Retina (tissue), 1 donor: ENCODE measurements at regions not wholly inside any gene's neighbourhood (a gene's known extent, or its start where the extent isn't known, plus 50 kb on each side); places are given as distances from the start of the nearest gene placed in this dataset.
"Not testable (repeated sequence)": the region's sequence is repeated elsewhere in the genome, so short reads cannot be mapped to it uniquely, and the experiment has no call there.

Source experiments
- DNase-seq: peaks from one replicate; pipeline ENCODE4 v3.0.0-alpha.2; 2016

DNA sequence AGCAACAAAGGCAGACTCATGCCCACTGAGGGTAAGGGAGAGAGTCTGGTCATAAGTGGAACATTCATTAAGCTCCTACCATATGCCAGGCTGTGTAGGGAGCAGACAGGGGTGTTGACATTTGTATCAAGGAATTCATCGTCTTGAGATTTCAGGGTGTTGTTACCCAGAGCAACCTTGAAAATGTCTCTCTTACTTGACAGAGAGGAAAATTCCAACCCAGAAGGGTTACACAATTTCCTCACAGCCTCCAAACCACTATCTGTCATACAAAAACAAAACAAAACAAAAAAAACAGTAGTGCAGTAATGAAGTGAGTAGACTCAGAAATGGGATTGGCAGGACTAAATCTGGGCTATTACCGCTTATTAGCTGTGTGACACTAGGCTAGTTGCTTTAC lies 113.2 kb downstream of the MIAT start:
- DNase-seq: no peak

DNA sequence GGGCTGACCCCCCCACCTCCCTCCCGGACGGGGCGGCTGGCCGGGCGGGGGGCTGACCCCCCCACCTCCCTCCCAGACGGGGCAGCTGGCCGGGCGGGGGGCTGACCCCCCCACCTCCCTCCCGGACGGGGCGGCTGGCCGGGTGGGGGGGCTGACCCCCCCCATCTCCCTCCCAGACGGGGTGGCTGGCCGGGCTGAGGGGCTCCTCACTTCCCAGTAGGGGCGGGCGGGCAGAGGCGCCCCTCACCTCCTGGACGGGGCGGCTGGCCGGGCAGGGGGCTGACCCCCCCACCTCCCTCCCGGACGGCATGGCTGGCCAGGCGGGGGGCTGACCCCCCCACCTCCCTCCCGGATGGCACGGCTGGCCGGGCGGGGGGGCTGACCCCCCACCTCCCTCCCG lies 115.7 kb downstream of the MIAT start:
- DNase-seq: not testable (repeated sequence)

DNA sequence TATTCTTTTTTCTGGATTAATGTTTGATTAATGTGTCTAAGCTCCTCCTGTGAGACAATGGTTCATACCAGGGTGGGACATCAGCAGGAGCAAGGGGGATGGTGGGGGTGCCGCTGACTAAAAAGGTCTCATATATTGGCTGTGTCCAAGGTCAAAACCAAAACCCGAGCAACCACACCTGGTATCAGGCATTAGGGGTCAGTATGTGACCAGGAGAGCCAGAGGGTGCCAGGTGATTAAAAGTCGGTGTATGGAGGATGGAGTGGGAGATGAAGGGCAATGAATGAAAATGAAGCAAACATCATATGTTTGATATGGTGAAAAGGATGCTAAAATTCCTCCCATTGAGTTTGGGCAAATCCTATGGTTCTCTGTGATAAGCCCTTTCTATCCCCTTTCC lies 118.0 kb downstream of the MIAT start:
- no peak for DNase-seq

DNA sequence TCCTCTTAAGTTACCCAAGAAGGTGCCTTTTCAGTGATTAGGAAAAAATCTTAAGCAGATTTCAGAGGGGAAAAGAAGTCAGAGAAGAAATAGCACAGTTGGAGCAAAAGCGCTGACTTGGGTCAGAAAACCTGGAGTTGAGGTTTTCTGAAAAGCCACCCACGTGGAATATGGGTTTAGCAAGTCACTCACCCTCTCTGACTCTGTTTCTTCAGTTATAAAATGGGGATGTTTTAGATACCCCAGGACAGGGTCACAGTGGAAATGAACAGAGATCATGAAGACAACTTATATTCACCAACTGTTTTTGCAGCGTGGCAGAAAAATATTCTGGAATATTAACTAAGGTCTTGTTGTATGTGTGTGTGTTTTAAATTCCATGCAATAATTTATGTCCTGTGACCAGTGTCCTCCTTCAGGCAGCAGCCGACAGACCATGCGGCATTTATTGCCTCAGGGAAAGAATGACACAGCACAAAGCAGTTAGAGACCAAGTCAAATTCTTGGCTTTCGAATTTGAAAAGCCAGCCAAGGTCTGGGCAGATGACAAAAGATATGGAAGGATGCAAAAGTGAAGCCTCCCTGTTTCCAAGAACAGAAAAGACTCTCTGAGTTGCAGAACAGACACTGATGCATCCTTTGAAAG lies 119.9 kb downstream of the MIAT start:
- DNase-seq: no peak

DNA sequence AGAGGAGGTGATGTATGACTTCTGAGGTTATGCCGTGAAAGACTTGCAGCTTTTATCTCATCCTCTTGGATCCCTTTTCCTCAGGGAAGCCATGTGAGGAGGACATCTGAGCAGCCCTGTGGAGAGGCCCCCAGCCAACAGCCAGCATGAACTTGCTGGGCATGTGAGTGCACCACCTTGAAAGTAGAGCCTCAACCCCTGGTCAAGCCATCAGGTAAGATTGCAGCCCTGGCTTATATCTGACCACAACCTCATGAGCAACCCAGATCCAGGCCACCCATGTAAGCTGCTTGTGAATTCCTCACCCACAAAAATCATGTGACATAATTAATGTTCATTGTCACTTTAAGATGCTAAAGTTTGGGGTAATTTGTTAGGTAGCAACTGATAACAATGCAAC lies 121.0 kb downstream of the MIAT start:
- DNase-seq: no peak

DNA sequence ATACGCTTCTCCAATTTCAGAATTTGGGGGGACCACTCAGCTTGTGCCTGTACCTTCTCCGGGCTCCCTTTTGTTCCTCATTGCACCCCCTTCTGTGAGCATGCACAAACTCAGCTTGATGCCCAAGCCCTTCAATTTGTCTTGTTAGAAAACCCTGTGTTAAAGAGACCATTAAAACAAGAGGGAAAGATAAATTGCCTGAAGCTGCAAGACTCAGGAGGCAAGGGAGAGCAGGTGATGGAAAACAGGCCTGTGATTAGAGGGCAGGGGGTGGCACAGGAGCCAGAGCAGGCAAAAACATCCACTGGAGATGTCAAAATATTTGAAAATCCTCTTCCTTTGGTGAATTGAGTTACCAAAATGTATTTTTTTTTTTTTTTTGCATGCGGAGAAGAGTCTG lies 121.7 kb downstream of the MIAT start:
- DNase-seq: no peak

DNA sequence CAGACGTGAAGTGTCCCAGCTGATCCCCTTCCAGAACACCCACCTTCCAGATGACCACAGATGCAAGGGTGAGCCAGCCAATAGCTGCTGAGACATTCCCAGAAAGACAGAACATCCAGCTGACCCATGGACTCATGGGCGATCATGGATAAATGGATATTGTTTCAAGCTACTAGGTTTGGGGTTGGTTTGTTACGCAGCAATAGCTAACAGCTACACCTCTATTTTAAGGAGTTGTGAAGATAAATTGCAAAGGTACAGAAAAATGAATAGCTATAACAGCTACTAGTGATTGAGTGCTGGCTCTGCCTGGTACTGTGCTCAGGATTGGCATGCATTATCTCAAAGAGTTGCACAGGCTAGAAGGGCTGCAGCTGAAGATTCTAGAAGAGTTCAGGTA lies 122.5 kb downstream of the MIAT start:
- DNase-seq: no peak

DNA sequence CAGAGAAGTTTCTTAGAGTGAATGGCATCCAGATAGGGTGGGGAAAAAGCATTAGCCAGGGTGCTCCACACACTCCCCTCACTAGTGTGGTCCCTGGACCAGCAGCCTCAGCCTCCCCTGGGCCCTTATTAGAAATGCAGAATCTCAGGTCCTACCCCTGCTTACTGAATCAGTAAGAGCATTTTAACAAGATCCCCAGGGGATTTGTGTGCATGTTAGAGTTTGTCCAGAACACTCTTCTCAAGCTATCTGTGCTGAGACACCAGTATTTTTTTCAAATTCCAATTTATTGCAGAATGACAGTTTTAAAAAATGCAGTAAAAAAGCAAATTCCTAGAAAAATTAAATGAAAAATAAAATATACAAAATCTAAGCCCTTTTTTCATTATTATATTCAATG lies 123.1 kb downstream of the MIAT start:
- DNase-seq: no peak

DNA sequence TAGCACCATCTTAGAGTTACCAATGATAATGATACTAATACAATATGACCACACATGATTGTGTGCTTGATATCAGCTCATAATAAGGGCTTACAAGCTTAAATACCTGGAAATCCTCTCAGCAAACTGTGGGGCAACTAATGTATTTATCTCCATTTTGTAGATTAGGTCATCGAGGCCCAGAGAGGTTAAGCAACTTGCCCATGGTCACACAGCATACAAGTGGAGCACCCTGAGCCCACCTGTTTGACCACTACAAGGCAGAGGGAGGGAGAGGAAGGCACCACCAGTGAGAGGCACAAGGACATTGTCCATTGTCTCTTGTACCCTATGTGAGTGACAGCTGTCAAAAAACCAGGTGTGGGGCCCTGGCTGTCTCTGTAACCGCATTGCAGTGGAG lies 123.7 kb downstream of the MIAT start:
- no peak for DNase-seq

DNA sequence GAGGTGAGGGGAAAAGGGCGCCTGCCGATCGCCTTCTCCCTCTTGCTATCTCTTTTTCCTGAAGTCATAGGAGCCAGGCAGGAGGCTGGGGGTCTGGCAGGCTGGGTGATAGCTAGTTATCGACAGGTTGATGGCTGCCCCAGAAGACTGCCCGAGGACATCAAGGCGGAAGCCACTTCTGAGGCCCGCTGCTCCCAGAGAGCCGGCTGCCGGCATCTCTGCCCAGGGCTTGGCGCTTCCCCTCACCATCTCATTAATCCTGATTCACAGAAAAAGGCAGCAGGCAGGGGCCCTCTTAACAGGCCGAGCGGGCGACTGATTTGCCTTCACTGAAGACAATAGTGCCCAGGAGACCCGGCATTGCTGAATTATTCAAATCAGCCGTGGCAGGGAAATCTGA lies 124.2 kb downstream of the MIAT start:
- peak; percentile 79 for DNase-seq

DNA sequence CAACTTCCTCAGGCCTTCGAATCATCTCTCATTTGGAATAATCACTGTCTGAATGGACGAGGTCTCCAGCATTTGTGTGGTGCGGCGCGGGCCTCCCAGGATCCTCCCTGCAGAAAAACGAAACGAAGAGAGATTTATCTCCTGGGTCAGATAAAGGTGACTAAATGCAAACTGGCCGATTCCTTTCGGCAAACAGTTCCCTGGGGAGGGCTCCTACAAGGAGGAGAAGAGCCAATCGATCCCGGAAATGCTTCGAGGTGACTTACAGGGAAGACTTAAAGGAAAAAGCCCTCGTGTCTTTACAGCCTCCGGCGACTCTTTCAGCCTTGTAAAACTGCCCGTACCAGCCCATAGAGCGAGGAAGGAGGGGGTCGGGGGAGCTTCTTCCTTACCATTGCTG lies 126.5 kb downstream of the MIAT start:
- DNase-seq: no peak

DNA sequence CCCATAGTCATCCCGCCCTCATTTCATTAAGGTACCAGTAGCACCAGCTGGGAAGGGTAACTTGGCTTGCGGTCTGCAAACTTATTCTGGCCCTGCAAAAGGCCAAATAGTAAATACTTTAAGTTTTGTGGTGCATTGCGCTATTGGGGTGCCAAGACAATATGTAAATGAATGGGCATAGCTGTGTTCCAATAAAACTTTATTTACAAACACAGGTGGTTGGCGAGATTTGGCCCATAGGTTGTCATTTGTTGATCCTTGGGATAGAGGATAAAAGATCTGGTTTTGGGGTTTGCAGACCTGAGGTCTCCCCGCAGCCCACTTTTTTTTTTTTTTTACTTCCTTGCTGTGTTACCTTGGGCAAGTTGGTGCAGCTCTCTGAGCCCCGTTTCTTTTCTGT lies 127.4 kb downstream of the MIAT start:
- DNase-seq: no peak

DNA sequence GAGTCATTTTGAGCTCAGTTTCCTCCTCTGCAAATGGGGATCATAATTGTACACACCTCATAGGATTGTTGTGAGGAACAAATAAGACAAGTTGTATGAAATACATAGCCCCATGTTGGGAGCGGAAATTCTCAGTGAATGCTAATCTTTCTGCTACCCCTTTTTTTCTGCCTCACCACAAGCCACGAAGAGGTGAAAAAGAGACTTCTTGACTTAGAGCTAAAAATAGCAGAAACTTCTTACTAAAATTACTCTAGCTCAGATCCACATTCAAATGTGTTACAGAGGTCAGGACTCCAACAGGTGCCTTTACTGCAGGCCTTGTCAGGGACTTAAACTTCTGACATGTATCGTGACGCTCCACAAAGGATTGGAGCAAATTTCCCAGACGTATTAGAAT lies 128.5 kb downstream of the MIAT start:
- DNase-seq: no peak

DNA sequence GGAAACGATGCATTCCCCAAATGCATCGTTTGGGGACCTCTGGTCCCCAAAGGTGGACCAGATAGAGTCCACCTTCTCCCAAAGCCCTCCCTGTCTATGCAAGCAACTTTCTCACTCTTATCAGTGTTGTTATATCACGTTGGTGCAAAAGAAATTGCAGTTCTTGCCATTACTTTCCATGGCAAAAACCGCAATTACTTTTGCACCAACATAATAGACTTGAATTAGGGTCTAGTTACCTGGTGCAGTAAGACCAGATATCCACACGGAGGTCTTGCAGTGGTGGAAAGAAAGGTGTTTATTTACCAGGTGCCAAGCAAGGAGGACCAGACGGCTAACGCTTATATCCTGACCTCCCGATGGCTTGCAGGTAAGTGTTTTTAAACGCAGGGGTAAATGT lies 129.0 kb downstream of the MIAT start:
- DNase-seq: no peak

DNA sequence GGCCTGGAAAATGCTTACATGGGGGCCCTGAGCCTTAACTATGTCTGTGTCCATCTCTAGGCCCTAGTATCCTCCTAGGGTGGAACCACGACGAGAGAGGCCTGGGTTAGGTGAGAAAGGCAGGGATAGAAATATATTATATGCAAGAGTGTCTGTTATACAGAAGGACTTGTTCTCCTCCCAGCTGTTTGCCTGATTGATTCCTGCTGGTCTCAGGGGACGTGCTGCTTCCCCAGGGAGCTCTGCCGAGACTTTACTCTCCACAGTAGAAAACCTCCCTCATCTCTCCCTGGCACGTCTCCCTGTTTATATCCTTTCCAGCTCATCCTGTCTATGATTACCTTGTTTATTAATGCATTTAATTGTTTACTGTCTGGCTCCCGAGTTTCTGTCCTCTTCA lies 132.6 kb downstream of the MIAT start:
- DNase-seq: no peak

DNA sequence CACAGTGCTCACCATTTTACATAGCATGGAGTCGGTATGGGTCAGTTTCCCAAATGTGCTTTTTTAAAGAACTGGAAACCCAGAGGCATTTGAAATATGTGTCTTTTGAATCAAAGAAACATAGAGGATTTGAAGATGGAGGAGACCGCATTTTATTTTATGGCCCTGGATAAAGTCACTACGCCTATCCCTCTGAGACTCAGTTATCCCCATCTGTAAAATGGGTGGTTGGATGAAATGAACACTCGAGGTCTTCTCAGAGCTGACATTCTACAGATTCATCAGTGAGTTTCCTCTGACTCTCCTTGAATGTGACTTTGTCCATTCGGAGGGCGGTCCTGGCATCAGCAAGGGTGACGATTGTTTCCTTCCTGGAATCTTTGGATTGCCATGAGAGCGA lies 135.1 kb downstream of the MIAT start:
- DNase-seq: no peak

DNA sequence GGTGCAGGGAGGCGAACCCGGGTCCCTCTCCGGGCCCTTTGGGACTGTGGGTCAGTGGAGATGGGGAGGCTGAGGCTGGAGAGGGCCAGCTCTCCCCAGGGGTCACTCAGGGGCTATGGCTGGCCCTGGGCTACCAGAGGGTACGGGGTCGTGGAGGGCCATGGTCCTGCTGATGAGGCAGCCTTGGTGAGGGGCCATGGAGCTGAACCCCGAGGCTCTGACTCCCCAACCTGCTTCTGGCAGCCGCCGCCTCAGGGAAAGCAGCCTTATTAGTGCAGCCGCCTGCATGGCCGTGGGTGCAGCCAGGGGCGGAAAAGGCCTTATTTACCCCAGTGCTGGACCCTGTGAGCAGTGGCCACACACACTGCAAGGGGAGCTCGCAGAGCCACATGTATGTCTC lies 139.4 kb downstream of the MIAT start:
- DNase-seq: no peak

DNA sequence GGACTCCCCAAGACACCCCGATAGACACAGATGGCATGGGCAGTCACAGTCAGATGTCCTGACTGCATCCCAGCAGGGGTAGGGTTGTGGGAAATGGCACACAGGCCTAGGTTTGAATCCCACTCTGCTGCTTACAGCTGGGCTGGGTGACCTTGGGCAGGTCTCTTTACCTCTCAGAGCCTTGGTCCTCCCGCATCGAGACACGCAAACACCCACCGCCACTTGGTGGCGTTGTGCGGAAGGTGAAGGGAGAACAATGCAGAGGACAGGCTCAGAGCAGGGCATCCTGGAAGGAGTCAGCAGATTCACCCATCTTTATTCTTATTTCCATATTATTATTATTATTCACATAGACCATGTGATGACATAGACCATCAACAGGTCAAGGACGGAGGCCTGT lies 140.5 kb downstream of the MIAT start:
- DNase-seq: no peak

DNA sequence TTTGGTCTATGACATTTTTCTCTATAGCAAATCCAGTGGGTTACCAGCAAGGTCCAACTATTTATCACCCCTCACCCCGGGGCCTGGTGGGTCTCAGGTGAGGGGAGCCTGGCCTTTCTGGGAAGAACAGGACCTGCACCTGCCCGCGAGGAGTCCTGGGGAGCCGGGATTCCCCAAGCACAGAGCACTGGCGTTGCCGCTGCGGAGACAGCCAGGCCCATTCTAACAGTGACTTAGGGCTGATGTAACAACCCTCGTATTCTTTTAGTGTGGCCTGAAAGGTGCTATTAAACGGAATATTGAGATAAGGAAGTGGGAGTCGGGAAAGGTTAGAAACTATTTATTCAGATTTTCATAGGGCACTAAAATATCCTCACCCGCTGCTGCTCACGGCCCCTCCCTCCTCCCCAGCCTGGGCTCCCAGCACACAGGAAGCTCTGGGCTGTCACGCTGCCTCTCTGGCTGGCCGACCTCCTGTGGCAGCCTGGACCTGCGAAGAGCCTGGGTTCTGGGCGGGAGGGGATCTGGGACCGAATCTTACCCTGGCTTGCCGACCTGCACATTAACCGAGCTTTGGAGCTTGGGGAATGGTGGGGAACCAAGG lies 141.2 kb downstream of the MIAT start:
- no peak for DNase-seq

DNA sequence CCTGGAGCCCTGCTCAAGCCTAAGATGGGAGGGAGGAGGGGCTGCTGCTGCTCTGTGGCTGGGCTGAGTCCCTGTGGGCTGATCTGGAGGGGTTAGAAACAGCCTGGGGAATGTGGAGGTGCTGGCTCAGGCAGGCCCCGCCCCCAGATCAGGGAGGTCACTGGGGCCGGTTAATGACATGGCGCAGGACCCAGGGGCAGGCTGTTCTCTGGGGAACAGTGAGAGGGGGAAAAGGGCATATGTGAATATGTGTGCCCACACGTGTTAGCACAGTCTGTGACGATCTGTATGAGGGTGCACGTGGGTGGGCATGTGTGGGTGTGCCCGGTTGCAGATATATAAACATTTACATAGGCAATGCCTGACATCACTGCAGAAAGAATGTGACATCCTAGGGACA lies 143.5 kb downstream of the MIAT start:
- no peak for DNase-seq

DNA sequence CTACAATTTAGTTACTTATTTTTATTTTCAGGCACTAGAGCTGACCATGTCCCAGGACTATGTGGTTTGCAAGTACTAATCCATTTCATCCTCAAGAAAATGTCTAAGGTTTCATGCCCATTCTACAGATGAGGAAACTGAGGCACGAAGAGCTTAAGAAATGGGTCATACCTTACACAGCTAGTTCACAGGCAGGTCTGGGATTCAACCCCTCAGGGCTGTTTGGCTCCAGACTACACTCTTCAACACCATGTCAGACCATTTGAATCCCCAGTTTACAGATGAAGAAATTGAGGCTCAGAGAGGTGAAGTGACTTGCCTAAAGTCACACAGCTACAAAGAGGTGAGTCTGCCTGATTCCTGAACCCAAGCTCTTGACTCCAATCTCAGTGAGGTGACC lies 144.1 kb downstream of the MIAT start:
- no peak for DNase-seq

DNA sequence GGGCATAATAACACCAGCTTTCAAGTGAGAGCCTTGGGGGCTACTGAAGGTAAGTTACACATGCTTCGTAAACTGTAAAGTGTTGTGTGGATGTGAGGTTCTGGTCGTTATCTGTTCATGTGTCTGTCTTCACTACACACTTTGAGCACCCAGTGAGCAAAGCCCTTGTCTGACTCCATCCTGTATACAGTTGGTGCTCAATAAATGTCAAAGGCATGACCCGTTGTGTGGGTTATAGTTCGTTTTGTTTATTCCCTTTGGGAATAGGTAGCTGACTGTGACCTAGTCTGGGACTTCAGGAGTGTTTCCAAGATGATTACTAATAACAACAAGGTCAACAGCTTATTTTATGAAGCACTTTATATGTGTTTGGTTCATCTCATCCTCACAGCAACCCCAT lies 146.9 kb downstream of the MIAT start:
- DNase-seq: no peak

DNA sequence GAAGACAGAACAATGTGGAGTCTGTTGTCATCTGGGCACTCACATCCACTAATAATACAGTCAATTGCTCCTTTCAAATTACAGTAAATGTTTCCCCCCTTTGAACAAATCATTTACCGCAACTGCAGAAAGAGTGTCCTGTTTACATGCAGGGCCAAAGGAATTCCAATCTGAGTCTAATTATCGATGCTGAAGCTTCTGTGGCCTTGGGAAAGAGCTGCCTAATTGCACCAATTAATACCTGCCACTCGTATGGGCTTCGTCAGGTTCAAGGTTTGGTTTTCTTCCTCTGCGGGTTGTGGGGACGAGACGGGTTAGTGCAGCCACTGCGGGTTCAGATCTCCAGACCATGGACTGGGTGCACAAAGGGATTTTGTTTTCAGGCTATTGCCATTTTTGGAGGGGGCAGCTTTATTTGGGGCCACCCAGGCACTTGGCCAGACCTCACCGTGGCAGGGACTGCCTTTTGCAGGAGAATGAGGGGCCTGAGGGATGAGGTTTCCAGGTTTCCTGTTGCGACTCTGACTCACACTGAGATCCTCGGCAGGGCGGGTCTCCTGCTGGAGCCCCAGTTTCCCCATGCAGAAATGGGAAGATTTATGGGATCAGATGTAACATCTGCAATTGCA lies 147.6 kb downstream of the MIAT start:
- DNase-seq: no peak

DNA sequence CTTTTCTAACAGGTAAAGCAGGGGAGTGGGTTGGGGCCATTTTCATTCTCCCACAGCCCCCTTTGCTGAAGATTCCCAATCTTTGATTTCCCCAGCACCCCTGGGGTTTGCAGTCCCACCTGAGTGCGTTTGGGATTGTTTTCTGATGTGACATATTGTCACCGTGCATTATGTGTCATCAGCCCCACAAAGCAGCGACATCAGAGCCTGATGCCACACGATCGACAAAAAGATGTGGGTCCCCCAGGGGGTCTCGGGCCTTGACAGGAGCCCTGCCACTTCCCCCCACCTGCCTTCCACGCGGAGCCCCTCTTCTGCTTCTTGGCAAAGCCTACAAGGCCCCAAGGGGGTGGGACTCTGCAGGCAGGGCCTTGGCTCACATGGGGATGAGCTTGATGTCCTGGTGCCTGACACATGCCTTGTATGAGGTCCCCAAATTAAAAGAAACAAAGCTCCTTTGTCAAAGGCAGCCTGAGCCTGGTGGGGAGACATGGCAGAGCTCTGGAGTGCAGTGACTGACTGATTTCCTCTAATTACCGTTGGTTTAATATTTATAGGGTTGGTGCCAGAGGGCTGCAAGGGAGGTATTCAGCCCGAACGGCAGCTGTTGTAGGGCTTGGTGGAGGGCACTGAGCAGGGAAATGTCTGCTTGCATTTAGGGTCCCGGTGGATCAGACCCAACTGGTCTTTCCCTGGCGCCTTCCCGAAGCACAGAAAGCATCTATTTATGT lies 149.2 kb downstream of the MIAT start:
- DNase-seq: peak; percentile 75
